ENCODE measurements at regions not wholly inside any gene's neighbourhood (a gene's known extent, or its start where the extent isn't known, plus 50 kb on each side); places are given as distances from the start of the nearest gene placed in this dataset.

- TF ChIP-seq CTCF (IDR thresholded peaks at IDR 0.05; ENCODE audit: low read length) (no peak), EZH2 (IDR thresholded peaks at IDR 0.05; ENCODE audit: borderline replicate concordance, low read length) (no peak)
These were observed 502.9 kb upstream of the ZMIZ1 start for GRCh38 chr10:78565841-78566240.
